ENCODE measurements at regions not wholly inside any gene's neighbourhood (a gene's known extent, or its start where the extent isn't known, plus 50 kb on each side); places are given as distances from the start of the nearest gene placed in this dataset.

GRCh38 chr2:15808204-15808910 lies 132.0 kb upstream of the MYCN start:
- TF ChIP-seq POLR2A (IDR thresholded peaks at IDR 0.05): no peak
- TF ChIP-seq, protein P1, sequence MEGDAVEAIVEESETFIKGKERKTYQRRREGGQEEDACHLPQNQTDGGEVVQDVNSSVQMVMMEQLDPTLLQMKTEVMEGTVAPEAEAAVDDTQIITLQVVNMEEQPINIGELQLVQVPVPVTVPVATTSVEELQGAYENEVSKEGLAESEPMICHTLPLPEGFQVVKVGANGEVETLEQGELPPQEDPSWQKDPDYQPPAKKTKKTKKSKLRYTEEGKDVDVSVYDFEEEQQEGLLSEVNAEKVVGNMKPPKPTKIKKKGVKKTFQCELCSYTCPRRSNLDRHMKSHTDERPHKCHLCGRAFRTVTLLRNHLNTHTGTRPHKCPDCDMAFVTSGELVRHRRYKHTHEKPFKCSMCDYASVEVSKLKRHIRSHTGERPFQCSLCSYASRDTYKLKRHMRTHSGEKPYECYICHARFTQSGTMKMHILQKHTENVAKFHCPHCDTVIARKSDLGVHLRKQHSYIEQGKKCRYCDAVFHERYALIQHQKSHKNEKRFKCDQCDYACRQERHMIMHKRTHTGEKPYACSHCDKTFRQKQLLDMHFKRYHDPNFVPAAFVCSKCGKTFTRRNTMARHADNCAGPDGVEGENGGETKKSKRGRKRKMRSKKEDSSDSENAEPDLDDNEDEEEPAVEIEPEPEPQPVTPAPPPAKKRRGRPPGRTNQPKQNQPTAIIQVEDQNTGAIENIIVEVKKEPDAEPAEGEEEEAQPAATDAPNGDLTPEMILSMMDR (IDR thresholded peaks at IDR 0.05): no peak

Measured in body of pancreas (tissue), 4 donors.